HG03520 (cell line): ENCODE measurements at regions not wholly inside any gene's neighbourhood (a gene's known extent, or its start where the extent isn't known, plus 50 kb on each side); places are given as distances from the start of the nearest gene placed in this dataset.

ENCODE experiments used
- ATAC-seq: cut with Tn5 transposase; IDR thresholded peaks from one replicate; pipeline ENCODE4 v1.9.1; 2021; ENCODE audit warnings: mild to moderate bottlenecking, moderate library complexity; ENCODE audit not compliant: unreplicated experiment

GRCh38 chr14:66056926-66057552 is 429.1 kb upstream of the CCDC196 start:
- no peak for ATAC-seq

GRCh38 chr14:66065188-66065587 is 421.0 kb upstream of the CCDC196 start:
- no peak for ATAC-seq

GRCh38 chr14:66066981-66067776 is 419.0 kb upstream of the CCDC196 start:
- no peak for ATAC-seq

- ATAC-seq: no peak
These were observed 417.1 kb upstream of the CCDC196 start for GRCh38 chr14:66069036-66069435.

GRCh38 chr14:66069830-66070541 is 416.2 kb upstream of the CCDC196 start:
- no peak for ATAC-seq

GRCh38 chr14:66070542-66071319 is 415.4 kb upstream of the CCDC196 start:
- no peak for ATAC-seq

GRCh38 chr14:66072190-66073084 is 413.7 kb upstream of the CCDC196 start:
- no peak for ATAC-seq

GRCh38 chr14:66074537-66074936 is 411.6 kb upstream of the CCDC196 start:
- no peak for ATAC-seq

GRCh38 chr14:66076176-66076575 is 410.0 kb upstream of the CCDC196 start:
- no peak for ATAC-seq

GRCh38 chr14:66078006-66078405 is 408.2 kb upstream of the CCDC196 start:
- ATAC-seq: no peak

GRCh38 chr14:66081594-66082376 is 404.4 kb upstream of the CCDC196 start:
- ATAC-seq: no peak

- no peak for ATAC-seq
These were observed 400.9 kb upstream of the CCDC196 start for GRCh38 chr14:66085224-66085623.

GRCh38 chr14:66085665-66086064 is 400.5 kb upstream of the CCDC196 start:
- no peak for ATAC-seq

- no peak for ATAC-seq
These were observed 398.9 kb upstream of the CCDC196 start for GRCh38 chr14:66087231-66087630.

- no peak for ATAC-seq
These were observed 397.5 kb upstream of the CCDC196 start for GRCh38 chr14:66088656-66089055.

GRCh38 chr14:66092206-66092605 is 394.0 kb upstream of the CCDC196 start:
- no peak for ATAC-seq

- no peak for ATAC-seq
These were observed 393.4 kb upstream of the CCDC196 start for GRCh38 chr14:66092748-66093147.

- no peak for ATAC-seq
These were observed 392.0 kb upstream of the CCDC196 start for GRCh38 chr14:66094001-66094727.

- no peak for ATAC-seq
These were observed 386.7 kb upstream of the CCDC196 start for GRCh38 chr14:66099451-66099850.
